ENCODE measurements at regions not wholly inside any gene's neighbourhood (a gene's known extent, or its start where the extent isn't known, plus 50 kb on each side); places are given as distances from the start of the nearest gene placed in this dataset.

GRCh38 chr1:103416681-103417286 is 108.7 kb upstream of the RNPC3 start:
- TF ChIP-seq CTCF (IDR thresholded peaks at IDR 0.05) (no peak), POLR2A (IDR thresholded peaks at IDR 0.05) (no peak), POLR2AphosphoS5 (IDR thresholded peaks at IDR 0.05) (no peak)

Measured in upper lobe of left lung (tissue), 4 donors.